GM21576 (cell line): ENCODE measurements at regions not wholly inside any gene's neighbourhood (a gene's known extent, or its start where the extent isn't known, plus 50 kb on each side); places are given as distances from the start of the nearest gene placed in this dataset.
A peak's percentile ranks its signal among the peaks of the same experiment; 100 is the strongest.

Experiments
- ATAC-seq: cut with Tn5 transposase; IDR thresholded peaks from one replicate; pipeline ENCODE4 v1.9.1; 2021; ENCODE audit warnings: mild to moderate bottlenecking, moderate library complexity; ENCODE audit not compliant: unreplicated experiment

GRCh38 chr3:156620901-156621300 lies 53.5 kb upstream of the TIPARP start:
- ATAC-seq = no peak

- no peak for ATAC-seq
Measured at GRCh38 chr3:156620260-156620659, 54.1 kb upstream of the TIPARP start.

GRCh38 chr3:156619376-156619775 lies 55.0 kb upstream of the TIPARP start:
- ATAC-seq = no peak

GRCh38 chr3:156617781-156618180 lies 56.6 kb upstream of the TIPARP start:
- ATAC-seq = no peak

- no peak for ATAC-seq
Measured at GRCh38 chr3:156617145-156617544, 57.2 kb upstream of the TIPARP start.

GRCh38 chr3:156615592-156616173 lies 58.7 kb upstream of the TIPARP start:
- no peak for ATAC-seq

- ATAC-seq = no peak
Measured at GRCh38 chr3:156614642-156615511, 59.5 kb upstream of the TIPARP start.

- ATAC-seq = no peak
Measured at GRCh38 chr3:156612903-156613302, 58.0 kb upstream of the SSR3 start.

- ATAC-seq = no peak
Measured at GRCh38 chr3:156611870-156612494, 57.1 kb upstream of the SSR3 start.

- no peak for ATAC-seq
Measured at GRCh38 chr3:156610154-156610553, 55.2 kb upstream of the SSR3 start.

GRCh38 chr3:156609546-156609945 lies 54.6 kb upstream of the SSR3 start:
- no peak for ATAC-seq

- ATAC-seq = no peak
Measured at GRCh38 chr3:156608601-156609514, 53.9 kb upstream of the SSR3 start.

- peak; percentile 62 for ATAC-seq
Measured at GRCh38 chr3:156606729-156607128, 51.8 kb upstream of the SSR3 start.

- no peak for ATAC-seq
Measured at GRCh38 chr3:156605686-156606605, 51.0 kb upstream of the SSR3 start.

GRCh38 chr3:156604642-156605144 lies 49.8 kb upstream of the SSR3 start:
- ATAC-seq = no peak
